HG02870 (cell line): ENCODE measurements at regions not wholly inside any gene's neighbourhood (a gene's known extent, or its start where the extent isn't known, plus 50 kb on each side); places are given as distances from the start of the nearest gene placed in this dataset.
"Not testable (repeated sequence)": the region's sequence is repeated elsewhere in the genome, so short reads cannot be mapped to it uniquely, and the experiment has no call there.

Experiments
- ATAC-seq: cut with Tn5 transposase; IDR thresholded peaks from one replicate; pipeline ENCODE4 v1.9.1; 2021; ENCODE audit warnings: mild to moderate bottlenecking, moderate library complexity; ENCODE audit not compliant: unreplicated experiment

DNA sequence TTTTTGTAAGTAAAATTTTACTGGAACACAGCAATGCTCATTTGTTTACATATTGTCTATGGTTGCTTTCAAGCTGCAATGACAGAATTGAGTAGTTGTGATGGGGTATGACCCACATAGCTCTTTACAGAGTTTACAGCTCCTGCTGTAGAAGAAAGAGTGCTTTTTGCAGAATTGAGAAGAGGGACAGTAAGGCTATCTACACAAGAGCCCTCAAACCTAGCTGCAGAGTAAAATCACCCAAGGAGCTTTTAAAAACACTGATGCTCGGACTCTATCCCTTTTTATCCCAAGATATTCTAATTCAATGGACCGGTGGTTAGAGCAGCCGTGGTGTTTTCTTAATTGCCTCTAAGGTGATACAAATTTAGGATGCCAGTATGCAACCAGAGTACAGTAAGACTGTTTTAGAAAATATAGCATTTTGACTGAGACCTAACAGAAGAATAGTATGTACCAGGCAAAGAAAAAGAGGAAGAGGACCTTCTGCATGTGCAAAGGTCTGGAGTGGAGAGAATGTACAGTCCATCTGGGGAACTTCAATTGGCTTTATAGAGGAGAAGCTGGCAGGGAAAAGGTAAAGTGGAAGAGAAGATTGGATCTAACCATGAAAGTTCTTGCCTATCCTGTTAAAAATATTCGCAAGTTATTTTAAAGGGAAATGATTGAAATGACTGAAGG, 663.6 kb upstream of the CPEB2 start:
- ATAC-seq, result no peak

DNA sequence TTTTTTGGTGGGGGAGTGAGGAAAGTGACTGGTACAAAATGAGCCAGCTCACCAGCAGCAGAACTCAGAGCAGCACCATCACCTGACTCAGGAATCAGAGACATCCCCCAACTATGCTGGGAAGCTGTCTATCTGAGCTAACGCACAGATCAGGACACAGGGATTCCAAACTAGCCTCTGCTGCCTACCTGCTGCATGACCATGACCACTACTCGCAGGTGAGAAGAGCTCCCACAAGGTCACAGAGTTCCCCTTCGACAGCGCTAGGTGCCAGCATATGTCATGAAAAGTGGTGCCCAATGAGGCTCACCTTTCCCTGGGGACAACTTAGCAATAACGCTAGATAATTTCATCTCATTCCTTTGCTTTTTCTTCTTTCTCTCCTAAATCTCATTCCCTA, 662.6 kb upstream of the CPEB2 start:
- no peak for ATAC-seq

DNA sequence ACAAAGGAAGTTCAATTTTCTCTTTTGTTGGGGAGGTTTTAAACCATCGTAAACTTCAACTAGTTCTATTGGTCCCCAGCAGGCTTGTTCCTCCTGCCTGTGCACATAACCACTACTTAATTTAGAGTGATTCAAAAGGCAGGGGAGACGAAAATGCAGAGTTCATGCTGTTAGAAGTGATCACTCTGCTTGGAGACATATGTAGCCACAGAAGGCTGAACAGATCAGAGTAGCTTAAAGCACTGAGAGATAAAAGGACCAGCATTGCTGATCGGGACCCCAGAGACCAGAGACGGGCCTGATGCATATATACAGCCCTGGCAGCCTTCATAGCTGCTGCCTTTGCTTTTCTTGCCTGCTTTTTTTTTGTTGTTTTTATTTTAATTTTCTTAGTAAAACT, 662.0 kb upstream of the CPEB2 start:
- no peak for ATAC-seq

DNA sequence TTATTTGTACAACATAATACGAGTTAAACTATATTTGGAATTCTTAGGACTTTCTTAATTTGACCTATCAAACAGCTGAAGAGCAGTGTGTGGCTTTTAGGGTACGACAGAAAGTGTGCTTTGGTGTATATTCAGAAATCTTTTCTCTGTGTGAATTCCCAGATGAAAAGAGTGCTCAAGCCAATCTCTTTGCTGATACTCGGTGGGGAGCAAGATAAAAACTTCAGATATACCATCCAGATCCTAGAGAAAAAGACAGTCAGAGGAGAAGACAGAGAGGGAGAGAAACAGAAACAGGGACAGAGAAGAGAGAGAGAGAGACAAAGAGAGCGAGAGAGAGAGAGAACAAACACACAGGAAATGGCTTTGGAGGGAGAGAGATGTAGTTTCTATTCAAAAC, 658.3 kb upstream of the CPEB2 start:
- no peak for ATAC-seq

DNA sequence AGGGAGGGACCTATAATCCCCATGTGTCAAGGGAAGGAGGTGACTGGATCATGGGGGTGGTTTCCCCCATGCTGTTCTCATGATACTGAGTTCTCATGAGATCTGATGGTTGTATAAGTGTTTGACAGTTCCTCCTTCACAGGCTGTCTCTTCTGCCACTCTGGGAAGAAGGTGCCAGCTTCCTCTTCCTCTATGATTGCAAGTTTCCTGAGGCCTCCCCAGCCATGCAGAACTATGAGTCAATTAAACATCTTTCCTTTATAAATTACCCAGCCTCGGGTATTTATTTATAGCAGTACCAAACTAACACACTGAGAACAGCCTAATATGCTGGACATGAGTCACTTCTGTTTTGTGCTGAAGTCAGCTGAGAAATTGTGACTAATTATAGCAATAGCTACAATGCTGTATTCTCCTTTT, 656.9 kb upstream of the CPEB2 start:
- peak; percentile 55 for ATAC-seq

DNA sequence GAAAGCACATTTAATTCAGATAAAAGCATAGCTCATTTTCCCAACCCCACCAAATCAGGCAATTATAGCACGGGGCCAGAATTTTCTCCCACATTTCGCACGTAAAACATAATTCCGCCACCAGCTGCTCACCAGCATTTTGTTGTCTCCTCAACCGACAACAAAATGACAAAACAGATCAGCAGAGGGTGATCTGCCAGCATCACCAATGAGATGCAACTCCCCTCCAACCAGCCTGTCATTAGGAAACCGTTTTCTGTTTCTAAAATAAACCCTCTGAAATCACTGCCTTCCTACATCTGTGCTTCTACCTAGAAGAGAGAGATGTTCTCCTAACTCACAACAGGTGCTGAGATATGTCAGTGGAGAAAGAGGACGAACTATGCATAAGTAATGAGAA, 654.8 kb upstream of the CPEB2 start:
- ATAC-seq, result no peak

DNA sequence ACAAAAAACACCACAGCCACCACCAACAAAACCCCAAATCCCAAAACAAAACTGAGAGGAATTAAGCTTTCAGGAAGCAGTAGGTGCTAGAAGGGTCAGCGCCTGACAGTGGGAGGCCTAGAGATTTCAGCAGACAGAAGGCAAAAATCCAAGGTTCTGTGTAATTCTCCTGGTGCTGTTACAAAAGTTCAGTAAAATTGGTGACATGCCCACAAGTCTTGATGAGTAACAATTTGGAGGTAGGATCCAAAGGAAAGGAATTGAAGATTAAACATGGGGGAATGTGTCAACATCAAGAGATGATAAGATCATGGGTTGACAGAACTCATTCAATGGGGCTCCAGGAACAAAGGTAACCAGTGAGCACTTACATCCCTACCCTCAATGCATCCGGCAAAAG, 653.8 kb upstream of the CPEB2 start:
- ATAC-seq, result no peak

DNA sequence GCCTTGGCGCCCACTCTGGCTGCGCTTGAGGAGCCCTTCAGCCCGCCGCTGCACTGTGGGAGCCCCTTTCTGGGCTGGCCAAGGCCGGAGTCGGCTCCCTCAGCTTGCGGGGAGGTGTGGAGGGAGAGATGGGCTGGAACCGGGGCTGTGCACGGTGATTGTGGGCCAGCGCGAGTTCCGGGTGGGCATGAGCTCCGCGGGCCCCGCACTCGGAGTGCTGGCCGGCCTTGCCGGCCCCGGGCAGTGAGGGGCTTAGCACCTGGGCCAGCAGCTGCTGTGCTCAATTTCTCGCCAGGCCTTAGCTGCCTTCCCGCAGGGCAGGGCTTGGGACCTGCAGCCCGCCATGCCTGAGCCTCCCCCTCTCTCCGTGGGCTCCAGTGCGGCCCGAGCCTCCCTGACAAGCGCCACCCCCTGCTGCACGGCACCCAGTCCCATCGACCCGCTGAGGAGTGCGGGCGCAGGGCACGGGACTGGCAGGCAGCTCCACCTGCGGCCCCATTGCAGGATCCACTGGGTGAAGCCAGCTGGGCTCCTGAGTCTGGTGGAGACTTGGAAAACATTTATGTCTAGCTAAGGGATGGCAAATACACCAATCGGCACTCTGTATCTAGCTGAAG, 643.6 kb upstream of the CPEB2 start:
- ATAC-seq, result not testable (repeated sequence)

DNA sequence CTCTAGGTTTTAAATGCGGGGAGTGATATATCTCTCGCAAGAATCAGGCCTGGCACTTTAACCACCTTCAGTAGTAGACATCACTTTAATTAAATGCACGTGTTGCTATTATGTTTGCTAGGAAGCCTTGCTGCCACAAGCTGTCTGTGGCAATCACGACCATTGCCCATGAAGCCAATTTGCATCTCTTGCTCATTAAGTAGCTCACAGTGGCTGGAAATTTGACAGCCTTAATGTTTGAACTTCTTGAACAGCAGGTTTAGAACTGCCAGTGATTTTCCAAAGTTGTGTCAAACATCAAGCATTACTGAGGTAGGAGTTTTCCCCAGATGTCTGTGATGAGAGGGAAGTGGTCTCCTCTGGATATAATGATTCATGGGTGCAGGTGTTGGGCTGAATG, 642.3 kb upstream of the CPEB2 start:
- no peak for ATAC-seq

DNA sequence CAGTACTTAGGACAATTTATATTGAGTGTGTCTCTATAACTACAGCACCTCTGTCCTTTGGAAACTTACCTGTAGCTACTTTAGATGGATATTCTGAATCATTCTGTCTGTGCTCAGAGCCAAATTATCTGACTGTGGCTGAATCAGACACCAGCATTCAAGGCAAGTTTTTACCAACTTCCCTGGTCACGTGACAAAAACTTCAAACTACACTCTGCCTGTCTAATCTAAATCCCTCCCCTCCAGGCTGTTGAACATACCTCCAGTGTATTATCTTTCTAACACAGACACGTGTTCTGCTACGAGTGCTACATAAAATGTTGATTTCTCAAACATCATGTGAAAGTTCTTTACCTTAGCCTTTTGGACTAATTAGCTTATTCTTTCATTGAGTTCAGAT, 641.2 kb upstream of the CPEB2 start:
- no peak for ATAC-seq

DNA sequence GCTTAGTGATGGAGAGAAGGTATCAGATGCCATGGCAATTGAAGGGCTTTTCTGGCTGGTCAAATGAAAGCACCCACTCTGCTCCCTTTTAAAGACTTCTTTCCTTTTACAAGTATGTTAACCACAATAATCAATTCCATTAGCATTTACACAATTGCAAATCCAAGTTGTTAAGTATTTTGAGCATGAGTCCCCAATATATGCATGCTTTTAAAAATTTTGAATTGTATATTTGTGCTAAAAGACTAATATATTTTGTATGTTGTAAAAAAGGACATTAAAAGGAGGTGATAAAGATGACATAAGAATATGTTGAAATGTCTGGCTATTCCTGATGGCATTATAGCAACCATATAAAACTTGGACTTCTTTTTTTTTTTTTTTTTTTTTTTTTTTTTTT, 639.9 kb upstream of the CPEB2 start:
- no peak for ATAC-seq

DNA sequence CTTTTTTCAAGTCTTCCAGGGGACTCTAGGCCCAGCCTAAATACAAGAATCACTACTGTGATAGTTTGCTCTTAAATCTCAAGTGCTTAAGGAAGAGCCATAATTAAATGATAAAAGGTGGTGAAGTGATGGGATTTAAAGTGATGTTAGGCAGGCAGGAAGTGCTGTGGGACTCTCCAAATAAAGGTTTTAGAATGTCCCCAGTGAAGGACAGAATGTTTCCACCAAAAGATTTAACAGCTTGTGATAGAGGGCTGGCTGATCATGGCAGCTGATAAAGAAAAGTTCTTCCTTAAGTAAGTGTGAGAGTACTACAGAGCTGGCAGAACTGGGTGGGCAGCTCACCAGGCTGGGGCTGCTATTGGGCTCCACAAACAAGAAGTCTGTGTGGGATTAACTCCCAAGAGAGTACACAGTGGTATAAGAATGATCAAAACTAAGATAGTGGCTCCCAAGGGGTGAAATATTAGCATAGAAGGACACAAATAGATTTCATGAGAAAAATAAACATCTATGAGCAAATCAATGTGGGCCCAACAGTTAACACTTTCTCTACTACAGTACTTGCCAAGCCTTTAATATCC, 637.2 kb upstream of the CPEB2 start:
- ATAC-seq, result no peak

DNA sequence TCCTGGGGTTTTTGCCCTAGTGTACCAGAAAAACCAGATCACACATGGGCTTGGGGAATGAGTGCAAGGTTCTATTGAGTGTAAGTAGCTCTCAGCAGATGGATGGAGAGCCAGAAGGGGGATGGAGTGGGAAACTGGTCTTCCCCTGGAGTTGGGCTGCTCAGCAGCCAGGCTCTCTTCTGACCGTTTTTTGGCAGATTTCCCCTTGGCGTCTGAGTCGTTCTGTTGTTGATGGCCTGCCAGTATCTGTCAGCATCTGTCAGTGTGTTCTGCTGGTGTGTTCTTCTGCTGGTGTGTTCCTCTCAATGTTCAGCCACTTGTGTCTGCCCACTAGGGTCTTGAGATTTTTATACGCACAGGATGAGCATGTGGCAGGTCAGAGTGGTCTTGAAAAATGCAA, 633.9 kb upstream of the CPEB2 start:
- no peak for ATAC-seq

DNA sequence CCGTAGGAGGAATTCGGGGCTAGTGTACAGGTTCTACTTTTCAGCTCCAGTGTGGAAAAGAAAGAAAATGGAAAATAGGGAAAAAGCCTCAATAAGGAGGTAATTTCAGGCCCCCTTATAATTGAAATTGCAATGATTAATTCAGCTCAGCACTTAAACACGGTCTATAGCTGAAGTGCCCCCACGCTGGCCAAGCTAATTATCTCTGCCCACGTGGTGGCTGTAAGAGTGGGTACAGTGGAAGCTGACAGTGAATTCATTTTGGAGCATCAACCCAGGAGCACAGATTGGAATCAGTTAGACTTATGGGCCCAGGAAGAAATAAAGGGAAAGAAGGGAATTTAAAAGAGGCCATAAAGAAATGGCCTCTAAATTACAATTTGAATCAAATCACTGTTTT, 631.1 kb upstream of the CPEB2 start:
- no peak for ATAC-seq

DNA sequence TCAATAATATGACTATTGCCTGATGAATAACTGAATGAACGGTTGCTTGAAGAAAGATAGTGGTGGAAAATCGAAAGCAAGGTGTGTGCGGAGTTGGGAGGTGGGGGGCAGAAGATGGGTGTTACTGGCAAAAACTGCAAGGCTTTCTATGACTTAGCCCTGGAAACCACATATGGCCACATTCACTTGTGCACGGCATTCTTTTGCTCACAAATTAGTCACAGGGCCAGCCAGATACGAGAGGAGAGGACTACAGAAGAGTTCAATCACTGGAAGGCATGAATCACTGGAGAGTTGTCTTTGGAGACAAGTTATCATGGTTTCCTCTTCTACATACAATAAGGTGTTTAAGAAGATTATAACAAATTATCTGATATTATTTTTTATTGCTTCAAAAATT, 626.5 kb upstream of the CPEB2 start:
- ATAC-seq, result no peak

DNA sequence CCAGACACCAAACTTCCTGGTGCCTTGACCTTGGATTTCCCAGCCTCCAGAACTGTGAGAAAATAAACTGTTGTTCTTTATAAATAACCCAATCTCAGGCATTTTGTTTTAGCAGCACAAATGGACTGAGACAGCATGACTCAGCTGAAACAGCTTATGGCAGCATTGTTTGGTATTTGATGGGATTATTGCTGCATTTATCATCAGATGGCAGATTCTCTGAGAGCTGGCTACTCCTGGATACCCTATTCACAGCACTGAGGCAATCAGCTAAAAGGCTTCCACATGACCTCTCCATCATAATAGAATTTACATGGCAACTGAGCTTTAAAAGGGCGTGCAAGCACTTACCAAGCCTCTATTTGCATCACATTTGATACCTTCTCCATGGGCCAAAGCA, 623.1 kb upstream of the CPEB2 start:
- ATAC-seq, result no peak

DNA sequence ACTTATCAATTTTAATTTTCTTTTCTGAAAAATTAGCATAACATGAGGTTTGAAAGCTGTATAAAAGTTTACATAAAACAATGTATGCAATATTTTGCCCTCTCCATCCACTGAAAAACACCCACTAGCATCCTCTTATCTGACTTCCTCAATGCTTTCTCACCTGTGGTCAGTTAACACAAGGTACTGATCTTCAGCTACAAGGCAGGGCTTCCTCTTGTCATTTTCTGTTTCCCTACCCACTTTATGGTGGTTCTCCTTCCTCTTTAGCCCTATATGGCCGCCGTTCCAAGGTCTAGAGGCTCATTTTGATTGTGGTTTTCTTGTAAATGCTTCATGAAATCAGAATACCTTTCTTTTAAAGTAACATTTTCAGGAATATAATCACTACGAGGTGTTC, 618.6 kb upstream of the CPEB2 start:
- ATAC-seq, result peak; percentile 80

DNA sequence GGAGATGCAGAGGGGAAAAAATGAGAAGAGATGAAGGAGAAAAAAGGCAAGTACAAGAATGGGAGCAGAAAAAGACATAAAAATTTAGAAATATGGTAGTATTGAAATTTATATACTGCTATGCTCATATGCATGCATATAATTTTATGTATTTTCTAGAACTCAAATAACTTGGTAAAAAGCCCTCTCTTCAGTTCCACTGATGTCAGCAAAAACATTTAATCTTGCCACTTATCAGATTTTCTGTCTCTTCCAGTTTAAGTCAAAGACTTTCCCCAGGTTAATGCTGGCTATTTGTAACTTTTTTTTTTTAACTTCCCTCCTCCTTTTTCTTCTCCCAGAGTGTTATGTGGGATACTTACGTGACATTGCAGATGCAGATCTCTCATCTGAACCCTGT, 617.5 kb upstream of the CPEB2 start:
- ATAC-seq, result no peak

DNA sequence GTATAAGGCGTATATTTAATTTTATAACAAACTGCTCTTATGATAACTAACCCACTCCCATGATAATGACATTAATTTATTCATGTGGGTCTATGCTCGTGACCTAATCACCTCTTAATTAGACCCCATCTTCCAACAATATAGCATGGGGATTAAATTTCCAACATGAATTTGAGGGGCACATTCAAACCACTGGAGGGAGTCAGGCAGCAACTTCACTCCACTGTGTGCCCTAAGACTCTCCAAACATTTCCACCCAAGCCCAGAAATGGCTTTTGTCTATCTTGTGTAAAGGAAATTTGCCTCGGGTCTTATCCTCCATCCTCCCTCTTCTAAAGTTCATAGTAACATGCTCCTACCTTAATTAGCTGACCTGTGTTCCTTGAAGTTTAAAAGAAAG, 616.1 kb upstream of the CPEB2 start:
- no peak for ATAC-seq

DNA sequence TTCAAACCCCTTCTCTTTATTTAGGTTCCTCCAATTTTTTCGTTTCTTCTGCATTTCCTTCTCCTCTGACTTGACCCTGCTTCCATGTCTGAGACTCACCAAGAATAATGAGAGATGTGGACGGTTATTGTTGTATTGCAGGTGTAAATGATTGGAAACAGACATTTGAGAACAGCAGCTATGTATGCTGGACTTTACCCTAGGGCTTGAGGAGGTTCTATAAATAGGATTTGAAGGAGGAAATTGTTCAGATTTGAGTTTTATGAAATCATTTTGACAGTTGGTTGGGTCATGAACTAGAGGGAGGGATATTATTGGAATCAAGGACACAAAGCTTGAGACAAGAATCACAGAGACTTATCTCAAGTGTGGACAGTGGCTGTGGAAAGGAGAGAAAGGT, 614.6 kb upstream of the CPEB2 start:
- no peak for ATAC-seq

DNA sequence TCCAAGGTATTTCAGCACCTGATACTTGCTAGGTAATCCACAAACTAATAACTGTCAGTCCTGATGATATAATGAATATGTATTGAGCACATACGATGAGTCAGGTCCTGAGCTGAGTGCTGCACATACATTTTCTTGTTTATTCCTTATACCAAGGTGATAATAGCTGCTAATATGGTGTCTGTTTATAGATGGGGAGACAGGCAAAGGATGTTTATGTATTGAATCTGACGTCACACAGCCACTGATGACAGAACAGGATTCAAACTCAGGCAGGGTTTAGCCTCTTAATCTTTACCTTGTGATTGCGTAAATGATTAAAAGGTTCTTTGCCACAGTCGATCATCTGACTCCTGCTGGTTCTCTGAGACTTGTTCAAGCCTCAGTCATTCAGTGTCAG, 609.9 kb upstream of the CPEB2 start:
- ATAC-seq, result no peak

DNA sequence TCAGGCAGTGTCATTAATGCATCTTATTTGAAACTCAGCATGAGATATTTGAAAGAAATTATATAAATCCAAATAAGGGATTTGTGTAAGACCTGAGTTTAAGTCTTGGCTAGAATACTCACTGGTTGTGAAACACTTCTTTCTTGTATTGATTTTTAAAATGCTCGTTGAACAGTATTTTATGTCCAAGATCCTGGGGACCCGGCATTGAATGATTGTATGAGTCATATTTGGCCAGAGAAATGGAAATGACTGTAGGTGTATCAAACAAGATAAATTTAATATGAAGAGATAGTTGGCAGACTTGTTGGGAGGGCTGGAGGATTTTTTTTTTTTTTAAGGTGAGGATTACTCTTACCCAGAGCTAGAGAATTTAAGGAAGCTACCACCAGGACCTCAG, 606.1 kb upstream of the CPEB2 start:
- ATAC-seq, result no peak

DNA sequence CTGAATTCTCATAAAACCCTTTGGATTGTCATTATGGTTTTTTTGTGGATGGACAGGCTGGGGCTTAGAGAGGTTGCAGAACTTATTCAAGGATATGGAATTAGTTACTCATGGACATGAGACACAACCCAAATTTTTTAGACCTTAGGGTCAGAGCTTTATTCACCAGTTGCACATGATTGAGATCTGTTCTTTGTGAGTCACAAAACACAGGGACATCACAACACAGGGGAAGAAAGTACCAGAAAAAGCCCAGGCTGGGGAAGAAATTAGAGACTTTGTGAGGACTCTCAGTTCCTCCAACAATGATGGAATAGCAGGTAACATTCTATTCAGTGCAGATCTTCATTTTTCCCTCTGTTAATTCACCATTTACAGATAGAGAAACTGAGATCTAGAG, 602.4 kb upstream of the CPEB2 start:
- no peak for ATAC-seq
